HEK293 (cell line): ENCODE measurements at regions not wholly inside any gene's neighbourhood (a gene's known extent, or its start where the extent isn't known, plus 50 kb on each side); places are given as distances from the start of the nearest gene placed in this dataset.

Experiments used
- GLI2 ChIP-seq: fragments of 450-650 bp; formaldehyde crosslinking; IDR thresholded peaks from 2 replicates; pipeline ENCODE4; 2017; ENCODE audit warnings: missing biosample characterization, missing genetic modification characterization, low read depth, borderline replicate concordance
- MYNN ChIP-seq: fragments of 450-650 bp; formaldehyde crosslinking; IDR thresholded peaks from 2 replicates; pipeline ENCODE4 v1.5.1; 2016; ENCODE audit warnings: missing biosample characterization, missing genetic modification characterization, borderline replicate concordance
- OSR2 ChIP-seq: fragments of 450-650 bp; formaldehyde crosslinking; IDR thresholded peaks from 2 replicates; pipeline ENCODE4 v1.5.1; 2016; ENCODE audit warnings: missing biosample characterization, missing genetic modification characterization
- RBAK ChIP-seq: fragments of 450-650 bp; formaldehyde crosslinking; IDR thresholded peaks from 2 replicates; pipeline ENCODE4 v1.5.1; 2016; ENCODE audit warnings: missing biosample characterization, missing genetic modification characterization
- TRIM28 ChIP-seq: IDR thresholded peaks from 2 replicates; pipeline ENCODE4 v1.6.1; 2011; ENCODE audit warnings: low read length, control low read depth, borderline replicate concordance
- ZBTB20 ChIP-seq: fragments of 450-650 bp; formaldehyde crosslinking; IDR thresholded peaks from 2 replicates; pipeline ENCODE4 v1.5.1; 2016; ENCODE audit warnings: missing biosample characterization, missing genetic modification characterization
- ZIC2 ChIP-seq: fragments of 450-650 bp; formaldehyde crosslinking; IDR thresholded peaks from 2 replicates; pipeline ENCODE4 v1.5.1; 2016; ENCODE audit warnings: missing biosample characterization, missing genetic modification characterization
- ZNF112 ChIP-seq: fragments of 450-650 bp; formaldehyde crosslinking; IDR thresholded peaks from 2 replicates; pipeline ENCODE4 v1.5.0; 2017; ENCODE audit warnings: missing biosample characterization, missing genetic modification characterization
- ZNF133 ChIP-seq: fragments of 450-650 bp; formaldehyde crosslinking; IDR thresholded peaks from 2 replicates; pipeline ENCODE4 v1.5.1; 2016; ENCODE audit warnings: missing biosample characterization, missing genetic modification characterization
- ZNF16 ChIP-seq: fragments of 450-650 bp; formaldehyde crosslinking; IDR thresholded peaks from 2 replicates; pipeline ENCODE4 v1.5.1; 2016; ENCODE audit warnings: low read depth, missing biosample characterization, missing genetic modification characterization
- ZNF175 ChIP-seq: fragments of 450-650 bp; formaldehyde crosslinking; IDR thresholded peaks from 2 replicates; pipeline ENCODE4 v1.5.1; 2016; ENCODE audit warnings: missing biosample characterization, missing genetic modification characterization
- ZNF2 ChIP-seq: fragments of 450-650 bp; formaldehyde crosslinking; IDR thresholded peaks from 2 replicates; pipeline ENCODE4 v1.5.1; 2016; ENCODE audit warnings: missing biosample characterization, missing genetic modification characterization
- ZNF37A ChIP-seq: fragments of 450-650 bp; IDR thresholded peaks from 2 replicates; pipeline ENCODE4 v1.5.1; 2018; ENCODE audit warnings: missing biosample characterization, missing genetic modification characterization
- ZNF558 ChIP-seq: fragments of 450-650 bp; formaldehyde crosslinking; IDR thresholded peaks from 2 replicates; pipeline ENCODE4 v1.5.1; 2016; ENCODE audit warnings: missing biosample characterization, missing genetic modification characterization
- ZNF585B ChIP-seq: fragments of 450-650 bp; formaldehyde crosslinking; IDR thresholded peaks from 2 replicates; pipeline ENCODE4 v1.5.1; 2016; ENCODE audit warnings: missing biosample characterization, missing genetic modification characterization
- ZNF654 ChIP-seq: fragments of 450-650 bp; formaldehyde crosslinking; IDR thresholded peaks from 2 replicates; pipeline ENCODE4 v1.5.1; 2016; ENCODE audit warnings: low read depth, missing biosample characterization, missing genetic modification characterization
- TF ChIP-seq, protein P1 (sequence below): fragments of 450-650 bp; formaldehyde crosslinking; IDR thresholded peaks from 2 replicates; pipeline ENCODE4 v1.5.1; 2016; ENCODE audit warnings: missing biosample characterization, missing genetic modification characterization, borderline replicate concordance
- TF ChIP-seq, protein P2 (sequence below): fragments of 450-650 bp; formaldehyde crosslinking; IDR thresholded peaks from 2 replicates; pipeline ENCODE4 v1.5.1; 2017; ENCODE audit warnings: missing biosample characterization, missing genetic modification characterization
- TF ChIP-seq, protein P3 (sequence below): fragments of 450-650 bp; formaldehyde crosslinking; IDR thresholded peaks from 2 replicates; pipeline ENCODE4 v1.5.1; 2017; ENCODE audit warnings: missing biosample characterization, missing genetic modification characterization
- TF ChIP-seq, protein P4 (sequence below): fragments of 450-650 bp; formaldehyde crosslinking; IDR thresholded peaks from 2 replicates; pipeline ENCODE4 v1.5.1; 2016; ENCODE audit warnings: missing biosample characterization, missing genetic modification characterization
- TF ChIP-seq, protein P5 (sequence below): fragments of 450-650 bp; formaldehyde crosslinking; IDR thresholded peaks from 2 replicates; pipeline ENCODE4 v1.5.1; 2016; ENCODE audit warnings: missing biosample characterization, missing genetic modification characterization
- TF ChIP-seq, protein P6 (sequence below): fragments of 450-650 bp; formaldehyde crosslinking; IDR thresholded peaks from 2 replicates; pipeline ENCODE4 v1.5.1; 2017; ENCODE audit warnings: missing biosample characterization, missing genetic modification characterization

DNA sequence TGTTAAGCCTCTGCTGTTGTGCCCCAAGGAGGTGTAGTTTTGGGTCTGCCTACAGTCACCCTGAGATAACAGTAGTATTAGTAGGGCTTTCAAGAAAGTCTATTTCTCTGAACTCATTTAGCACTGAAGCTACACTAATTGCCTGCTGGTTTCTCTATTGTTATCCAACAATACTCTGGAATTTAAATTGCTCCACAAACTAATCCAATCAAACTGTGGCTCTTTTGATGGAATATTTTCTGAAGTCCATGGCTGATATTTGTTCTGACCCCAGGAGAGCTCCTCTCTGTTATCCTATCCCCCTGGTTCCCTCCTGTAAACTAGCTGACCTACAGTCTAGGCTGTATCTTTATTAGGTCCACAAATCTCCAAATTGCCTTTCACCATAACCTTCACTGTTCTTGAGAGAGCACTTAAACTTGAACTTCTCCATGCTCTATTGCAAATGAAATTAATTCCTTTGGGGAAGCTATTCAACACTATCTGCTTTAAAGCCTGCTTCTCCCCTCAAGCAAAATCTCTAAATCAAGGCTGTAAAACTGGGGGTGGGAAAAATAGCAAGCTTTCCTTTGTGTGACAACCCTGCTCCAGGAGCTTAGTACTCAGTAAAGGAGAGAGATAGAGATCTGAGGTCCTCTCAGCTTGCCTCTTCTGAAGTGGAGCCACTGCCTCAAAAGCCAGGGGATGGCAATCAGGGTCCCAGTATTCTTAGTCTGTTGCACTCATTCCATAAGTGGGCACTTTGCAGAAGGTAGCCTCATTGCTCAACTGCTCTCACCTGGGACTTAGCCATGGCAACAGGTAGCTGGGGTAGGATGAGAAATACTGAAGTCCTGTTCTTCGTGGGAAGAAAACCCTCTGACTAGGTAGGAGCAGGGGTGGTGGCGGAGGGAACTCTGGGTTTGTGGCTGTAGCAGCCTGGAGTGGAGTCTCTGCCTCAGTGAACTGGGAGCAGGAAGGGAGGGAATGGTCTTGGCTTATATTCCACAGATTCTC lies 110.9 kb downstream of the MACIR start (continued):
- no peak for TF ChIP-seq MYNN (tag by site-specific recombination)
- TF ChIP-seq, protein P1, sequence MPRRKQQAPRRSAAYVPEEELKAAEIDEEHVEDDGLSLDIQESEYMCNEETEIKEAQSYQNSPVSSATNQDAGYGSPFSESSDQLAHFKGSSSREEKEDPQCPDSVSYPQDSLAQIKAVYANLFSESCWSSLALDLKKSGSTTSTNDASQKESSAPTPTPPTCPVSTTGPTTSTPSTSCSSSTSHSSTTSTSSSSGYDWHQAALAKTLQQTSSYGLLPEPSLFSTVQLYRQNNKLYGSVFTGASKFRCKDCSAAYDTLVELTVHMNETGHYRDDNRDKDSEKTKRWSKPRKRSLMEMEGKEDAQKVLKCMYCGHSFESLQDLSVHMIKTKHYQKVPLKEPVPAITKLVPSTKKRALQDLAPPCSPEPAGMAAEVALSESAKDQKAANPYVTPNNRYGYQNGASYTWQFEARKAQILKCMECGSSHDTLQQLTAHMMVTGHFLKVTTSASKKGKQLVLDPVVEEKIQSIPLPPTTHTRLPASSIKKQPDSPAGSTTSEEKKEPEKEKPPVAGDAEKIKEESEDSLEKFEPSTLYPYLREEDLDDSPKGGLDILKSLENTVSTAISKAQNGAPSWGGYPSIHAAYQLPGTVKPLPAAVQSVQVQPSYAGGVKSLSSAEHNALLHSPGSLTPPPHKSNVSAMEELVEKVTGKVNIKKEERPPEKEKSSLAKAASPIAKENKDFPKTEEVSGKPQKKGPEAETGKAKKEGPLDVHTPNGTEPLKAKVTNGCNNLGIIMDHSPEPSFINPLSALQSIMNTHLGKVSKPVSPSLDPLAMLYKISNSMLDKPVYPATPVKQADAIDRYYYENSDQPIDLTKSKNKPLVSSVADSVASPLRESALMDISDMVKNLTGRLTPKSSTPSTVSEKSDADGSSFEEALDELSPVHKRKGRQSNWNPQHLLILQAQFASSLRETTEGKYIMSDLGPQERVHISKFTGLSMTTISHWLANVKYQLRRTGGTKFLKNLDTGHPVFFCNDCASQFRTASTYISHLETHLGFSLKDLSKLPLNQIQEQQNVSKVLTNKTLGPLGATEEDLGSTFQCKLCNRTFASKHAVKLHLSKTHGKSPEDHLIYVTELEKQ, result no peak
- 0 out of 2 replicates have a peak, but pooled peaks have one; percentile 21 for TF ChIP-seq TRIM28
- TF ChIP-seq ZNF558, result no peak
- TF ChIP-seq ZNF2 (tag by site-specific recombination), result no peak
- TF ChIP-seq, protein P2, sequence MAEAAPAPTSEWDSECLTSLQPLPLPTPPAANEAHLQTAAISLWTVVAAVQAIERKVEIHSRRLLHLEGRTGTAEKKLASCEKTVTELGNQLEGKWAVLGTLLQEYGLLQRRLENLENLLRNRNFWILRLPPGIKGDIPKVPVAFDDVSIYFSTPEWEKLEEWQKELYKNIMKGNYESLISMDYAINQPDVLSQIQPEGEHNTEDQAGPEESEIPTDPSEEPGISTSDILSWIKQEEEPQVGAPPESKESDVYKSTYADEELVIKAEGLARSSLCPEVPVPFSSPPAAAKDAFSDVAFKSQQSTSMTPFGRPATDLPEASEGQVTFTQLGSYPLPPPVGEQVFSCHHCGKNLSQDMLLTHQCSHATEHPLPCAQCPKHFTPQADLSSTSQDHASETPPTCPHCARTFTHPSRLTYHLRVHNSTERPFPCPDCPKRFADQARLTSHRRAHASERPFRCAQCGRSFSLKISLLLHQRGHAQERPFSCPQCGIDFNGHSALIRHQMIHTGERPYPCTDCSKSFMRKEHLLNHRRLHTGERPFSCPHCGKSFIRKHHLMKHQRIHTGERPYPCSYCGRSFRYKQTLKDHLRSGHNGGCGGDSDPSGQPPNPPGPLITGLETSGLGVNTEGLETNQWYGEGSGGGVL, result no peak
- no peak for TF ChIP-seq ZBTB20 (tag by site-specific recombination)
- no peak for TF ChIP-seq ZNF654
- no peak for TF ChIP-seq ZNF585B
- no peak for TF ChIP-seq ZNF175 (tag by site-specific recombination)
- peak; percentile 70 for TF ChIP-seq ZIC2 (tag by site-specific recombination)
- TF ChIP-seq ZNF133 (tag by site-specific recombination), result no peak
- peak; percentile 34; the same call in 1 of the 2 replicates for TF ChIP-seq GLI2 (tag by site-specific recombination)
- TF ChIP-seq, protein P3, sequence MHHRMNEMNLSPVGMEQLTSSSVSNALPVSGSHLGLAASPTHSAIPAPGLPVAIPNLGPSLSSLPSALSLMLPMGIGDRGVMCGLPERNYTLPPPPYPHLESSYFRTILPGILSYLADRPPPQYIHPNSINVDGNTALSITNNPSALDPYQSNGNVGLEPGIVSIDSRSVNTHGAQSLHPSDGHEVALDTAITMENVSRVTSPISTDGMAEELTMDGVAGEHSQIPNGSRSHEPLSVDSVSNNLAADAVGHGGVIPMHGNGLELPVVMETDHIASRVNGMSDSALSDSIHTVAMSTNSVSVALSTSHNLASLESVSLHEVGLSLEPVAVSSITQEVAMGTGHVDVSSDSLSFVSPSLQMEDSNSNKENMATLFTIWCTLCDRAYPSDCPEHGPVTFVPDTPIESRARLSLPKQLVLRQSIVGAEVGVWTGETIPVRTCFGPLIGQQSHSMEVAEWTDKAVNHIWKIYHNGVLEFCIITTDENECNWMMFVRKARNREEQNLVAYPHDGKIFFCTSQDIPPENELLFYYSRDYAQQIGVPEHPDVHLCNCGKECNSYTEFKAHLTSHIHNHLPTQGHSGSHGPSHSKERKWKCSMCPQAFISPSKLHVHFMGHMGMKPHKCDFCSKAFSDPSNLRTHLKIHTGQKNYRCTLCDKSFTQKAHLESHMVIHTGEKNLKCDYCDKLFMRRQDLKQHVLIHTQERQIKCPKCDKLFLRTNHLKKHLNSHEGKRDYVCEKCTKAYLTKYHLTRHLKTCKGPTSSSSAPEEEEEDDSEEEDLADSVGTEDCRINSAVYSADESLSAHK (tag by site-specific recombination), result peak; percentile 87
- TF ChIP-seq ZNF112 (tag by site-specific recombination), result no peak
- peak; percentile 82 for TF ChIP-seq OSR2 (tag by site-specific recombination)
- TF ChIP-seq, protein P4, sequence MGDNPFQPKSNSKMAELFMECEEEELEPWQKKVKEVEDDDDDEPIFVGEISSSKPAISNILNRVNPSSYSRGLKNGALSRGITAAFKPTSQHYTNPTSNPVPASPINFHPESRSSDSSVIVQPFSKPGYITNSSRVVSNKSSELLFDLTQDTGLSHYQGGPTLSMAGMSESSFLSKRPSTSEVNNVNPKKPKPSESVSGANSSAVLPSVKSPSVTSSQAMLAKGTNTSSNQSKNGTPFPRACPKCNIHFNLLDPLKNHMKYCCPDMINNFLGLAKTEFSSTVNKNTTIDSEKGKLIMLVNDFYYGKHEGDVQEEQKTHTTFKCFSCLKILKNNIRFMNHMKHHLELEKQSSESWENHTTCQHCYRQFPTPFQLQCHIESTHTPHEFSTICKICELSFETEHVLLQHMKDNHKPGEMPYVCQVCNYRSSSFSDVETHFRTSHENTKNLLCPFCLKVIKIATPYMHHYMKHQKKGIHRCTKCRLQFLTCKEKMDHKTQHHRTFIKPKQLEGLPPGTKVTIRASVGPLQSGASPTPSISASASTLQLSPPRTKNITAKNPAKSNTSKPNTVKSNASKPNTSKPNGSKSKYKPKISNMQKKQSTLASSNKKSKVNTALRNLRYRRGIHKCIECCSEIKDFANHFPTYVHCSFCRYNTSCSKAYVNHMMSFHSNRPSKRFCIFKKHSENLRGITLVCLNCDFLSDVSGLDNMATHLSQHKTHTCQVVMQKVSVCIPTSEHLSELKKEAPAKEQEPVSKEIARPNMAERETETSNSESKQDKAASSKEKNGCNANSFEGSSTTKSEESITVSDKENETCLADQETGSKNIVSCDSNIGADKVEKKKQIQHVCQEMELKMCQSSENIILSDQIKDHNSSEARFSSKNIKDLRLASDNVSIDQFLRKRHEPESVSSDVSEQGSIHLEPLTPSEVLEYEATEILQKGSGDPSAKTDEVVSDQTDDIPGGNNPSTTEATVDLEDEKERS (tag by site-specific recombination), result no peak
- TF ChIP-seq, protein P5, sequence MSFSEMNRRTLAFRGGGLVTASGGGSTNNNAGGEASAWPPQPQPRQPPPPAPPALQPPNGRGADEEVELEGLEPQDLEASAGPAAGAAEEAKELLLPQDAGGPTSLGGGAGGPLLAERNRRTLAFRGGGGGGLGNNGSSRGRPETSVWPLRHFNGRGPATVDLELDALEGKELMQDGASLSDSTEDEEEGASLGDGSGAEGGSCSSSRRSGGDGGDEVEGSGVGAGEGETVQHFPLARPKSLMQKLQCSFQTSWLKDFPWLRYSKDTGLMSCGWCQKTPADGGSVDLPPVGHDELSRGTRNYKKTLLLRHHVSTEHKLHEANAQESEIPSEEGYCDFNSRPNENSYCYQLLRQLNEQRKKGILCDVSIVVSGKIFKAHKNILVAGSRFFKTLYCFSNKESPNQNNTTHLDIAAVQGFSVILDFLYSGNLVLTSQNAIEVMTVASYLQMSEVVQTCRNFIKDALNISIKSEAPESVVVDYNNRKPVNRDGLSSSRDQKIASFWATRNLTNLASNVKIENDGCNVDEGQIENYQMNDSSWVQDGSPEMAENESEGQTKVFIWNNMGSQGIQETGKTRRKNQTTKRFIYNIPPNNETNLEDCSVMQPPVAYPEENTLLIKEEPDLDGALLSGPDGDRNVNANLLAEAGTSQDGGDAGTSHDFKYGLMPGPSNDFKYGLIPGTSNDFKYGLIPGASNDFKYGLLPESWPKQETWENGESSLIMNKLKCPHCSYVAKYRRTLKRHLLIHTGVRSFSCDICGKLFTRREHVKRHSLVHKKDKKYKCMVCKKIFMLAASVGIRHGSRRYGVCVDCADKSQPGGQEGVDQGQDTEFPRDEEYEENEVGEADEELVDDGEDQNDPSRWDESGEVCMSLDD, result no peak
- no peak for TF ChIP-seq ZNF16 (tag by site-specific recombination)
- TF ChIP-seq, protein P6, sequence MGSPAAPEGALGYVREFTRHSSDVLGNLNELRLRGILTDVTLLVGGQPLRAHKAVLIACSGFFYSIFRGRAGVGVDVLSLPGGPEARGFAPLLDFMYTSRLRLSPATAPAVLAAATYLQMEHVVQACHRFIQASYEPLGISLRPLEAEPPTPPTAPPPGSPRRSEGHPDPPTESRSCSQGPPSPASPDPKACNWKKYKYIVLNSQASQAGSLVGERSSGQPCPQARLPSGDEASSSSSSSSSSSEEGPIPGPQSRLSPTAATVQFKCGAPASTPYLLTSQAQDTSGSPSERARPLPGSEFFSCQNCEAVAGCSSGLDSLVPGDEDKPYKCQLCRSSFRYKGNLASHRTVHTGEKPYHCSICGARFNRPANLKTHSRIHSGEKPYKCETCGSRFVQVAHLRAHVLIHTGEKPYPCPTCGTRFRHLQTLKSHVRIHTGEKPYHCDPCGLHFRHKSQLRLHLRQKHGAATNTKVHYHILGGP (tag by site-specific recombination), result no peak
- no peak for TF ChIP-seq ZNF37A
- no peak for TF ChIP-seq RBAK
